ENCODE measurements at regions not wholly inside any gene's neighbourhood (a gene's known extent, or its start where the extent isn't known, plus 50 kb on each side); places are given as distances from the start of the nearest gene placed in this dataset.

DNA sequence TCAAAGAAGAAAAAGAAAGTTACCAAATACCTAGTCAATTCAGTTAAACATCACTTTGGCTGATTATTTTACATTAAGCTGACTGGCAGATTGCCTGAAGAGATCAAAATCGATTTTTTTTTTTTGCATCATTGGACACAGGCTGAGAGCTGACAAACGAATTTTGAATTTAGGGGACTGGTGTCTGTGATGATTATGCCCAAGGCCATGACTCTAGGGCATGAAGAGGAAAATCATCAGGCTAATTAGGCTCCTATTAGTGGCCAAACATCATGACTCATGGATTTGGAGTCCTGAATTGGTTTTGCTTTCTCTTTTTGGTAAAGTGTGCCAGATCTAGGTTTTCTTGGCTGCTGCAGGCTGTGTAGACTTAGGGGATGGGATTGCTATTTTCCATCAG, 829.3 kb upstream of the LCORL start:
- TF ChIP-seq, protein P1, sequence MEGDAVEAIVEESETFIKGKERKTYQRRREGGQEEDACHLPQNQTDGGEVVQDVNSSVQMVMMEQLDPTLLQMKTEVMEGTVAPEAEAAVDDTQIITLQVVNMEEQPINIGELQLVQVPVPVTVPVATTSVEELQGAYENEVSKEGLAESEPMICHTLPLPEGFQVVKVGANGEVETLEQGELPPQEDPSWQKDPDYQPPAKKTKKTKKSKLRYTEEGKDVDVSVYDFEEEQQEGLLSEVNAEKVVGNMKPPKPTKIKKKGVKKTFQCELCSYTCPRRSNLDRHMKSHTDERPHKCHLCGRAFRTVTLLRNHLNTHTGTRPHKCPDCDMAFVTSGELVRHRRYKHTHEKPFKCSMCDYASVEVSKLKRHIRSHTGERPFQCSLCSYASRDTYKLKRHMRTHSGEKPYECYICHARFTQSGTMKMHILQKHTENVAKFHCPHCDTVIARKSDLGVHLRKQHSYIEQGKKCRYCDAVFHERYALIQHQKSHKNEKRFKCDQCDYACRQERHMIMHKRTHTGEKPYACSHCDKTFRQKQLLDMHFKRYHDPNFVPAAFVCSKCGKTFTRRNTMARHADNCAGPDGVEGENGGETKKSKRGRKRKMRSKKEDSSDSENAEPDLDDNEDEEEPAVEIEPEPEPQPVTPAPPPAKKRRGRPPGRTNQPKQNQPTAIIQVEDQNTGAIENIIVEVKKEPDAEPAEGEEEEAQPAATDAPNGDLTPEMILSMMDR (CRISPR knock-in tag; IDR thresholded peaks at IDR 0.05) = no peak
- TF ChIP-seq ZNF839 (CRISPR knock-in tag; IDR thresholded peaks at IDR 0.05; ENCODE audit: borderline replicate concordance) = no peak
- TF ChIP-seq RFX1 (IDR thresholded peaks at IDR 0.05) = no peak
- no peak for TF ChIP-seq TOE1 (CRISPR knock-in tag; IDR thresholded peaks at IDR 0.05)
- TF ChIP-seq CEBPB (IDR thresholded peaks at IDR 0.05; ENCODE audit: borderline replicate concordance, low read depth, low read length) = no peak
- TF ChIP-seq, protein P2, sequence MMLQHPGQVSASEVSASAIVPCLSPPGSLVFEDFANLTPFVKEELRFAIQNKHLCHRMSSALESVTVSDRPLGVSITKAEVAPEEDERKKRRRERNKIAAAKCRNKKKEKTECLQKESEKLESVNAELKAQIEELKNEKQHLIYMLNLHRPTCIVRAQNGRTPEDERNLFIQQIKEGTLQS (CRISPR knock-in tag; IDR thresholded peaks at IDR 0.05) = no peak
- no peak for TF ChIP-seq ZNF546 (CRISPR knock-in tag; conservative IDR thresholded peaks at IDR 0.05)
- TF ChIP-seq, protein P3, sequence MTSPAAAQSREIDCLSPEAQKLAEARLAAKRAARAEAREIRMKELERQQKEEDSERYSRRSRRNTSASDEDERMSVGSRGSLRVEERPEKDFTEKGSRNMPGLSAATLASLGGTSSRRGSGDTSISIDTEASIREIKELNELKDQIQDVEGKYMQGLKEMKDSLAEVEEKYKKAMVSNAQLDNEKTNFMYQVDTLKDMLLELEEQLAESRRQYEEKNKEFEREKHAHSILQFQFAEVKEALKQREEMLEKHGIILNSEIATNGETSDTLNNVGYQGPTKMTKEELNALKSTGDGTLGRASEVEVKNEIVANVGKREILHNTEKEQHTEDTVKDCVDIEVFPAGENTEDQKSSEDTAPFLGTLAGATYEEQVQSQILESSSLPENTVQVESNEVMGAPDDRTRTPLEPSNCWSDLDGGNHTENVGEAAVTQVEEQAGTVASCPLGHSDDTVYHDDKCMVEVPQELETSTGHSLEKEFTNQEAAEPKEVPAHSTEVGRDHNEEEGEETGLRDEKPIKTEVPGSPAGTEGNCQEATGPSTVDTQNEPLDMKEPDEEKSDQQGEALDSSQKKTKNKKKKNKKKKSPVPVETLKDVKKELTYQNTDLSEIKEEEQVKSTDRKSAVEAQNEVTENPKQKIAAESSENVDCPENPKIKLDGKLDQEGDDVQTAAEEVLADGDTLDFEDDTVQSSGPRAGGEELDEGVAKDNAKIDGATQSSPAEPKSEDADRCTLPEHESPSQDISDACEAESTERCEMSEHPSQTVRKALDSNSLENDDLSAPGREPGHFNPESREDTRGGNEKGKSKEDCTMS (CRISPR knock-in tag; conservative IDR thresholded peaks at IDR 0.05) = no peak
- TF ChIP-seq ZKSCAN5 (CRISPR knock-in tag; IDR thresholded peaks at IDR 0.05) = no peak

Measured in HepG2 (cell line).